ENCODE measurements at regions not wholly inside any gene's neighbourhood (a gene's known extent, or its start where the extent isn't known, plus 50 kb on each side); places are given as distances from the start of the nearest gene placed in this dataset.

DNA sequence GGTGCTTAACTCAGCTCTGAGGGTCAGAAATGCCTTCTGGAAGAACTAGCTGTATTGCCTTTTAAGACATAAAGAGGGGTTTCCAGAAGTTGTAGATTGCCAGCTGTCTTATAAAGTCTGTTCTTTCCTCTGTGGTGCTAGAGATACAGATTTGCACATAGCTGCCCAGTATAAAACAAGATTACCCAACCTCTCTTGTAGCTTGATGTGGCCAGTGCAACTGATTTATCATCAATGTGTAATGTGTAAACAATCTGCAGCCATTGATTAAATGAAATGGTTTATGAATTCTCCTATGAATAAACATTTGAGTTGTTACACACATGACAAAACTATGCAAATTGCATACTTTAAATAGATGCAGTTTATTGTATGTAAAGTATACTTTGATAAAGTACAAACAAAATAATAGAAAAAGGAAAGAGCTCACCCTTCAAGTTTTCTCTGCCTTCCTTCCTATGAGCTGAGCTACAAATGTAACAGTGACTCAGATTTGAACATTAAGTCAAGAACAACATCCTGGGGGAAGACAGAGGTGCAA lies 195.2 kb downstream of the TMEM26 start:
- TF ChIP-seq, protein P1, sequence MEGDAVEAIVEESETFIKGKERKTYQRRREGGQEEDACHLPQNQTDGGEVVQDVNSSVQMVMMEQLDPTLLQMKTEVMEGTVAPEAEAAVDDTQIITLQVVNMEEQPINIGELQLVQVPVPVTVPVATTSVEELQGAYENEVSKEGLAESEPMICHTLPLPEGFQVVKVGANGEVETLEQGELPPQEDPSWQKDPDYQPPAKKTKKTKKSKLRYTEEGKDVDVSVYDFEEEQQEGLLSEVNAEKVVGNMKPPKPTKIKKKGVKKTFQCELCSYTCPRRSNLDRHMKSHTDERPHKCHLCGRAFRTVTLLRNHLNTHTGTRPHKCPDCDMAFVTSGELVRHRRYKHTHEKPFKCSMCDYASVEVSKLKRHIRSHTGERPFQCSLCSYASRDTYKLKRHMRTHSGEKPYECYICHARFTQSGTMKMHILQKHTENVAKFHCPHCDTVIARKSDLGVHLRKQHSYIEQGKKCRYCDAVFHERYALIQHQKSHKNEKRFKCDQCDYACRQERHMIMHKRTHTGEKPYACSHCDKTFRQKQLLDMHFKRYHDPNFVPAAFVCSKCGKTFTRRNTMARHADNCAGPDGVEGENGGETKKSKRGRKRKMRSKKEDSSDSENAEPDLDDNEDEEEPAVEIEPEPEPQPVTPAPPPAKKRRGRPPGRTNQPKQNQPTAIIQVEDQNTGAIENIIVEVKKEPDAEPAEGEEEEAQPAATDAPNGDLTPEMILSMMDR (IDR thresholded peaks at IDR 0.05) = no peak
- no peak for TF ChIP-seq POLR2A (IDR thresholded peaks at IDR 0.05)
